ENCODE measurements at regions not wholly inside any gene's neighbourhood (a gene's known extent, or its start where the extent isn't known, plus 50 kb on each side); places are given as distances from the start of the nearest gene placed in this dataset.
"Not testable (repeated sequence)": the region's sequence is repeated elsewhere in the genome, so short reads cannot be mapped to it uniquely, and the experiment has no call there.

DNA sequence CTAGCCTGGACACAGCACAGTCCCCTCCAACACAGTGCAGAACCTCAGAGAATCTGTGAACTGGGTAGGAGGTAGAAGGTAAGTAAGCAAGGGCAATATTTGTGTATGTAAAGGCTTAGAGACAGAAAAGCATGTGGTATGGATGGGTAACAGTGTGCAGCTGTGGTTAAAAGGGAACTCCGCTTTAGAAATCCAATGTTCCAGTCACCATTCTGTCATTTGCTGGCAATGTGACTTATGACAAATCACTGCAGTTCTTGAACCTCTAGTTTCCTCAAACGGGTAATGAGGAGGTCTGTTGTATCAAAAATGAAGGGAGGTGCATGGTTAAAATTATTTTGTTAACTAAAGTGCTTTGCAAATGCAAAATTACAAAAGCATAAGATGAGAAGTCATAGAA lies 125.5 kb upstream of the IFNE start:
- no peaks in the 10 kb centered on the region for H3K27me3 ChIP-seq (ENCODE audit: control insufficient read depth, insufficient read depth, low read length)
- no peak for DNase-seq
- H3K4me3 ChIP-seq (ENCODE audit: insufficient read depth, low read depth, low read length), result no peak overlapping the region
- no peaks in the 10 kb centered on the region for H3K36me3 ChIP-seq (replicated peaks; ENCODE audit: control insufficient read depth, insufficient read depth, low read length)

DNA sequence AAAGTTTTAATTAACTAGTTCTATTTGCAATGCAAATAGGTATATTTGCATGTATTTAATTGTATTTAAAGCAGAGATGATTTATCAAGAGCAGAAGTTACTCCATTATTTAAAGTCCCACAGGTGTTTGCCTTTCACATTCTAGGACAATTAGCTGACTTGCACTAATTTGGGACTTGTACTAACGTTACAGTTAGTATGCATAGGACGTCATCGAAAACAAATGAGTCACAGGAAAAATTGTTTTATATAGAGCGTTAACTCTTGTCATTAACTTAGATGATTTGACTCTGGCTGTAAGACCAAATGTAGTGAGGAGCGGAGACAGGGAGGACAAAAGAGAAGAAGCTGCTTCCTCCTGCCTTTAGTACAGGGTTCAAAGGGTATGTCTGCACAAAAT lies 126.1 kb upstream of the IFNE start:
- no peaks in the 10 kb centered on the region for H3K36me3 ChIP-seq (replicated peaks; ENCODE audit: control insufficient read depth, insufficient read depth, low read length)
- H3K4me3 ChIP-seq (ENCODE audit: insufficient read depth, low read depth, low read length), result no peak overlapping the region
- H3K27me3 ChIP-seq (ENCODE audit: control insufficient read depth, insufficient read depth, low read length), result no peaks in the 10 kb centered on the region
- no peak for DNase-seq

- Histone ChIP-seq H3K4me3 (ENCODE audit: insufficient read depth, low read depth, low read length) (no peak overlapping the region), H3K36me3 (replicated peaks; ENCODE audit: control insufficient read depth, insufficient read depth, low read length) (no peaks in the 10 kb centered on the region), H3K27me3 (ENCODE audit: control insufficient read depth, insufficient read depth, low read length) (no peaks in the 10 kb centered on the region)
- DNase-seq, result no peak
These were observed 127.4 kb upstream of the IFNE start for GRCh38 chr9:21609506-21609905.

GRCh38 chr9:21611891-21612290 lies 129.8 kb upstream of the IFNE start:
- H3K27me3 ChIP-seq (ENCODE audit: control insufficient read depth, insufficient read depth, low read length), result no peaks in the 10 kb centered on the region
- no peak for DNase-seq
- H3K36me3 ChIP-seq (replicated peaks; ENCODE audit: control insufficient read depth, insufficient read depth, low read length), result no peaks in the 10 kb centered on the region
- H3K4me3 ChIP-seq (ENCODE audit: insufficient read depth, low read depth, low read length), result no peak overlapping the region

DNA sequence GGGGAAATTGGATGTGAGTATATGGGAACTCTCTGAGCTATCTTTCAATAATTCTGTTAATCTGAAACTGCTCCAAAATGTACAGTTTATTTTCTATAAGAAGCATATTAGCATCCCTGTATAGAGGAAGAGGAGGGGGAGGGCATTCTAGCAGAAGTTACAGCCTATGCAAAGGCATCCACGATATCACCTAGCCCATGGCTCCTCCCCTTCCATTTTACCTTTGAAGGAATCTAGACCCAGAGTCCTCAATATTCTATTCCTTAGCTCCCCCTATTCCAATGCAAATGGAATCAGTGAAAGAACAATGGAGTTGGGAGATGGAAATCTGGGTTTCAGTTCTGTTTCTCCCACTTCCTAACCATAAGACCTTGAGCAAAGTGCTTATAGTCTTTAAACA lies 132.9 kb upstream of the IFNE start:
- no peaks in the 10 kb centered on the region for H3K36me3 ChIP-seq (replicated peaks; ENCODE audit: control insufficient read depth, insufficient read depth, low read length)
- no peaks in the 10 kb centered on the region for H3K27me3 ChIP-seq (ENCODE audit: control insufficient read depth, insufficient read depth, low read length)
- peak; percentile 36 for DNase-seq
- no peak overlapping the region for H3K4me3 ChIP-seq (ENCODE audit: insufficient read depth, low read depth, low read length)

DNA sequence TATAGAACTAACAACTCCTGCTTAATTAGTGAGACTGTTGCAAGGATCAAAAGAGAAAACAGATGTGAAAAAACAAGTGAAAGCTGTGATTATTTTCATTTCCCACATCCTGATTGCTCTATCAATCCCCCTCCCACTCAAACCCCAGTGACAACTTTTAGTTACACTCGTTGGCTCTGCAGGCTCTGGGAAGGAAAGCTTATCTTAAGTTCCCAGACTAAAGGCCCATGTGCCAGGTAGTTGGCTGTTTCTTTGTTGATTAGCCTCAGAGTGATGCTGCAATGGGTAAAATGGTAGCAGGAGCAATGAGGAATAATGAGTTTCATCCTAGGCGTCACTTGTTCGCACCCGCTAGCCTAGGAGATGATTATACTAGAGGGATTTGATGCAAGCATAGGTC lies 133.3 kb upstream of the IFNE start:
- no peaks in the 10 kb centered on the region for H3K27me3 ChIP-seq (ENCODE audit: control insufficient read depth, insufficient read depth, low read length)
- H3K4me3 ChIP-seq (ENCODE audit: insufficient read depth, low read depth, low read length), result no peak overlapping the region
- H3K36me3 ChIP-seq (replicated peaks; ENCODE audit: control insufficient read depth, insufficient read depth, low read length), result no peaks in the 10 kb centered on the region
- DNase-seq, result no peak

- no peak for DNase-seq
- Histone ChIP-seq H3K4me3 (ENCODE audit: insufficient read depth, low read depth, low read length) (no peak overlapping the region), H3K27me3 (ENCODE audit: control insufficient read depth, insufficient read depth, low read length) (no peaks in the 10 kb centered on the region), H3K36me3 (replicated peaks; ENCODE audit: control insufficient read depth, insufficient read depth, low read length) (no peaks in the 10 kb centered on the region)
These were observed 134.1 kb upstream of the IFNE start for GRCh38 chr9:21616082-21616778.

GRCh38 chr9:21624675-21625644 lies 142.8 kb upstream of the IFNE start:
- no peak for DNase-seq
- Histone ChIP-seq H3K36me3 (replicated peaks; ENCODE audit: control insufficient read depth, insufficient read depth, low read length) (no peaks in the 10 kb centered on the region), H3K27me3 (ENCODE audit: control insufficient read depth, insufficient read depth, low read length) (no peaks in the 10 kb centered on the region), H3K4me3 (ENCODE audit: insufficient read depth, low read depth, low read length) (no peak overlapping the region)

- no peaks in the 10 kb centered on the region for H3K36me3 ChIP-seq (replicated peaks; ENCODE audit: control insufficient read depth, insufficient read depth, low read length)
- no peak overlapping the region for H3K4me3 ChIP-seq (ENCODE audit: insufficient read depth, low read depth, low read length)
- H3K27me3 ChIP-seq (ENCODE audit: control insufficient read depth, insufficient read depth, low read length), result no peaks in the 10 kb centered on the region
- DNase-seq, result no peak
These were observed 144.4 kb upstream of the IFNE start for GRCh38 chr9:21626493-21626892.

GRCh38 chr9:21628954-21629353 lies 146.8 kb upstream of the IFNE start:
- H3K36me3 ChIP-seq (replicated peaks; ENCODE audit: control insufficient read depth, insufficient read depth, low read length); H3K4me3 ChIP-seq (ENCODE audit: insufficient read depth, low read depth, low read length); DNase-seq; H3K27me3 ChIP-seq (ENCODE audit: control insufficient read depth, insufficient read depth, low read length): not testable (repeated sequence)

- Histone ChIP-seq H3K36me3 (replicated peaks; ENCODE audit: control insufficient read depth, insufficient read depth, low read length) (no peaks in the 10 kb centered on the region), H3K27me3 (ENCODE audit: control insufficient read depth, insufficient read depth, low read length) (no peaks in the 10 kb centered on the region), H3K4me3 (ENCODE audit: insufficient read depth, low read depth, low read length) (no peak overlapping the region)
- no peak for DNase-seq
These were observed 152.8 kb upstream of the IFNE start for GRCh38 chr9:21634951-21635350.

- DNase-seq, result peak; percentile 12
- Histone ChIP-seq H3K27me3 (ENCODE audit: control insufficient read depth, insufficient read depth, low read length) (no peaks in the 10 kb centered on the region), H3K36me3 (replicated peaks; ENCODE audit: control insufficient read depth, insufficient read depth, low read length) (no peaks in the 10 kb centered on the region), H3K4me3 (ENCODE audit: insufficient read depth, low read depth, low read length) (no peak overlapping the region)
These were observed 156.0 kb upstream of the IFNE start for GRCh38 chr9:21638104-21638503.

DNA sequence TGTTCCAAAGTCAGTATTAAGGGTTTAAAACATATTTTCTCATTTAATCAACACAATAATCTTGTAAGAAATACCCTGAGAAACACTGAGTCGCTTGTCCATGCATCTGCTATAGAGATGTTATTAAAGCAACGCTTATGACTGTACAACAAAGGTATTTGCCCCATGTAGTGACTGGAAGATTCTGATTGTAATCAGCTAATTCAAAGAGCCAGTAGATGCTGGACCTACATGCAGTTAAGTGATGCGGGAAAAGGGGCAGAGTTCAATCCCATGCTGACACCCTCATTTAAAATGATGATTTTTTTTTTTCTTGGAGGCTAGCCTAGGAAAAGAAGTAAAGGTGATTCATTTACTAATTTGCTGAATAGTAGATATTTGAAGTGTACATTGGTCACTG lies 149.3 kb upstream of the MTAP start:
- DNase-seq, result no peak
- H3K4me3 ChIP-seq (ENCODE audit: insufficient read depth, low read depth, low read length), result no peak overlapping the region
- H3K36me3 ChIP-seq (replicated peaks; ENCODE audit: control insufficient read depth, insufficient read depth, low read length), result no peaks in the 10 kb centered on the region
- no peaks in the 10 kb centered on the region for H3K27me3 ChIP-seq (ENCODE audit: control insufficient read depth, insufficient read depth, low read length)

- no peaks in the 10 kb centered on the region for H3K27me3 ChIP-seq (ENCODE audit: control insufficient read depth, insufficient read depth, low read length)
- DNase-seq, result no peak
- H3K4me3 ChIP-seq (ENCODE audit: insufficient read depth, low read depth, low read length), result no peak overlapping the region
- no peaks in the 10 kb centered on the region for H3K36me3 ChIP-seq (replicated peaks; ENCODE audit: control insufficient read depth, insufficient read depth, low read length)
These were observed 148.8 kb upstream of the MTAP start for GRCh38 chr9:21653589-21653988.
